K562 (cell line): ENCODE measurements at regions not wholly inside any gene's neighbourhood (a gene's known extent, or its start where the extent isn't known, plus 50 kb on each side); places are given as distances from the start of the nearest gene placed in this dataset.
"Not testable (repeated sequence)": the region's sequence is repeated elsewhere in the genome, so short reads cannot be mapped to it uniquely, and the experiment has no call there.

ENCODE experiments used
- ATAC-seq: fragments of 200-7000 bp; cut with Tn5 transposase; 3 replicates; pipeline ENCODE4 v1.9.1; 2020; ENCODE audit warnings: moderate library complexity
- BruUV-seq: library from RNA; stranded (reverse); fragments of 400-500 nt; replicated peaks from 2 replicates; lab custom pipeline; 2021; lab: Mats Ljungman, UMichigan
- CTCF ChIA-PET: fragments of 300-600 bp; formaldehyde crosslinking; extraction: SDS; loops from one replicate; lab custom pipeline; 2021; ENCODE audit warnings: low intra/inter-chr PET ratio; lab: Yijun Ruan, JAX
- POLR2A ChIA-PET: fragments of 300-600, 350-650 bp; sonication (Branson Sonifier 250); formaldehyde crosslinking; extraction: SDS; loops from one replicate; lab custom pipeline; 2021; ENCODE audit warnings: antibody characterized with exemption, inconsistent platforms; lab: Yijun Ruan, JAX
- DNase-seq, 4 experiments: peaks; one replicate each; pipeline versions ENCODE4 v3.0.0 to v3.0.0-alpha.2; 2011 to 2018; ENCODE audit warnings: low spot score in 3 of 4, mixed read lengths in 3 of 4; ENCODE audit errors: extremely low read depth in 1 of 4
- FAIRE-seq: peaks from 2 replicates; lab custom pipeline; 2011; peaks lifted over from hg19 to GRCh38; lab: Jason Lieb, UNC
- H2AFZ ChIP-seq: 2 replicates; pipeline ENCODE4 v1.6.0; 2011; ENCODE audit warnings: low read depth, low read length, control low read depth, inconsistent platforms
- H3K27ac ChIP-seq: fragments of 200-600 bp; 3 replicates; pipeline ENCODE4 v1.8.0; 2011; ENCODE audit warnings: low read depth, mild to moderate bottlenecking, control low read depth, inconsistent platforms, low read length, moderate library complexity, mixed read lengths; ENCODE audit errors: extremely low read depth
- H3K27me3 ChIP-seq, 2 experiments: fragments of 300-600 bp in 1 of 2; 2 replicates in 1 of 2; 3 replicates in 1 of 2; pipeline versions ENCODE4 v1.6.0 to v1.8.0; 2011; ENCODE audit warnings: inconsistent platforms in 2 of 2, low read length in 2 of 2, mild to moderate bottlenecking in 1 of 2, mixed read lengths in 1 of 2, moderate library complexity in 1 of 2; ENCODE audit not compliant: control insufficient read depth in 2 of 2, insufficient read depth in 2 of 2
- H3K36me3 ChIP-seq: fragments of 300-600 bp; 3 replicates; pipeline ENCODE4 v1.8.0; 2011; ENCODE audit warnings: mild to moderate bottlenecking, low read length, inconsistent platforms; ENCODE audit not compliant: control insufficient read depth, insufficient read depth
- H3K4me1 ChIP-seq, 2 experiments: fragments of 200-600 bp in 1 of 2; replicated peaks in 1 of 2; 2 replicates in 1 of 2; 3 replicates in 1 of 2; pipeline versions ENCODE4 v1.5.1 to v1.8.0; 2011; ENCODE audit warnings: inconsistent platforms in 2 of 2, low read length in 2 of 2, mild to moderate bottlenecking in 1 of 2, mixed read lengths in 1 of 2, moderate library complexity in 1 of 2; ENCODE audit not compliant: control insufficient read depth in 2 of 2, insufficient read depth in 2 of 2
- H3K4me2 ChIP-seq: 2 replicates; pipeline ENCODE4 v1.6.1; 2011; ENCODE audit warnings: low read length, control low read depth, inconsistent platforms, mixed read lengths; ENCODE audit not compliant: insufficient read depth
- H3K4me3 ChIP-seq: fragments of 200-600 bp; sonication (generic), shearing (Covaris generic); 2 replicates; pipeline ENCODE4 v1.5.1; 2016; ENCODE audit warnings: control low read depth, inconsistent platforms
- H3K79me2 ChIP-seq: fragments of 200-600 bp; 3 replicates; pipeline ENCODE4 v1.8.0; 2011; ENCODE audit warnings: low read length, inconsistent platforms; ENCODE audit not compliant: control insufficient read depth, insufficient read depth
- H3K9ac ChIP-seq, 2 experiments: 2 replicates each; pipeline versions ENCODE4 v1.6.0 to v1.6.1; 2011; ENCODE audit warnings: low read depth in 2 of 2, low read length in 2 of 2, control low read depth in 1 of 2, inconsistent platforms in 1 of 2, mild to moderate bottlenecking in 1 of 2, mixed read lengths in 1 of 2; ENCODE audit not compliant: insufficient read depth in 1 of 2
- H3K9me1 ChIP-seq: one replicate; pipeline ENCODE4 v1.6.0; 2011; ENCODE audit warnings: inconsistent platforms, mild to moderate bottlenecking, low read length, moderate library complexity; ENCODE audit not compliant: control insufficient read depth, insufficient read depth
- H3K9me3 ChIP-seq: replicated peaks from 2 replicates; pipeline ENCODE4 v1.5.1; 2011; ENCODE audit warnings: low read depth, low read length, inconsistent platforms; ENCODE audit not compliant: control insufficient read depth, insufficient read depth
- H4K20me1 ChIP-seq: replicated peaks from 2 replicates; pipeline ENCODE4 v1.6.1; 2011; ENCODE audit warnings: low read length, inconsistent platforms, mixed read lengths; ENCODE audit not compliant: control insufficient read depth, insufficient read depth
- ATF3 ChIP-seq, 2 experiments: fragments of 450-650 bp in 1 of 2; sonication (generic) in 1 of 2; formaldehyde crosslinking in 1 of 2; IDR thresholded peaks in 1 of 2; conservative IDR thresholded peaks in 1 of 2; 2 replicates each; pipeline versions ENCODE4 v1.6.1 to v1.8.1; 2016 to 2023; ENCODE audit warnings: mild to moderate bottlenecking in 2 of 2, moderate library complexity in 2 of 2, inconsistent platforms in 1 of 2, missing genetic modification reagents in 1 of 2
- CEBPB ChIP-seq: fragments of 450-650 bp; IDR thresholded peaks from 2 replicates; pipeline ENCODE4 v1.6.1; 2016; ENCODE audit warnings: missing genetic modification characterization, missing compliant biosample characterization
- CEBPG ChIP-seq, 3 experiments: fragments of 200-800 bp in 1 of 3; sonication (Bioruptor generic) in 1 of 3; sonication (generic) in 1 of 3; formaldehyde crosslinking in 1 of 3; IDR thresholded peaks in 2 of 3; conservative IDR thresholded peaks in 1 of 3; 2 replicates each; pipeline versions ENCODE4 v1.6.1 to v1.8.0; 2016 to 2022; ENCODE audit warnings: missing compliant biosample characterization in 2 of 3, missing genetic modification characterization in 2 of 3, mild to moderate bottlenecking in 1 of 3, missing genetic modification reagents in 1 of 3
- FOXJ2 ChIP-seq: fragments of 200-800 bp; sonication (Bioruptor generic); IDR thresholded peaks from 2 replicates; pipeline ENCODE4 v1.6.1; 2016; ENCODE audit warnings: missing genetic modification characterization, missing compliant biosample characterization
- MBD2 ChIP-seq: sonication (generic); IDR thresholded peaks from 2 replicates; pipeline ENCODE4 v1.6.1; 2016; ENCODE audit warnings: low read depth, borderline replicate concordance
- TAF7 ChIP-seq: fragments of 450-650 bp; IDR thresholded peaks from 2 replicates; pipeline ENCODE4 v1.6.1; 2016; ENCODE audit warnings: missing genetic modification characterization, missing compliant biosample characterization
- YY1 ChIP-seq, 3 experiments: IDR thresholded peaks; 2 replicates each; pipeline ENCODE4 v1.6.1; 2011; ENCODE audit warnings: low read length in 2 of 3, mild to moderate bottlenecking in 2 of 3, moderate library complexity in 2 of 3, borderline replicate concordance in 1 of 3, control low read depth in 1 of 3, low read depth in 1 of 3; ENCODE audit not compliant: insufficient read depth in 3 of 3, insufficient replicate concordance in 2 of 3, control insufficient read depth in 1 of 3, insufficient read length in 1 of 3; ENCODE audit errors: extremely low read depth in 1 of 3
- ZNF589 ChIP-seq: fragments of 200-800 bp; sonication (Bioruptor generic); IDR thresholded peaks from 2 replicates; pipeline ENCODE4 v1.6.1; 2016; ENCODE audit warnings: low read depth, missing genetic modification characterization, missing compliant biosample characterization
- WGBS: fragments of 100-300 bp; shearing (Covaris generic); methylation state at CpG from one replicate; pipeline ENCODE4 v1.1.6; 2016; ENCODE audit warnings: low coverage, mixed read lengths; ENCODE audit not compliant: insufficient coverage; ENCODE audit errors: missing lambda C conversion rate; 5-methylcytosine and 5-hydroxymethylcytosine counted together
- in situ Hi-C: fragments of 300-500 bp; cut with MboI; formaldehyde crosslinking; loops from 4 replicates; pipeline ENCODE4 v1.15.0; 2018; ENCODE audit warnings: inconsistent platforms, mixed read lengths
- intact Hi-C: fragments of 100-400 bp; cut with micrococcal nuclease; formaldehyde crosslinking; loops from 2 replicates; pipeline ENCODE4 v1.14.2; 2022
- TF ChIP-seq, protein P1 (sequence below), 2 experiments: fragments of 200-800 bp in 1 of 2; sonication (Bioruptor generic) in 1 of 2; sonication (generic) in 1 of 2; formaldehyde crosslinking in 1 of 2; IDR thresholded peaks in 1 of 2; conservative IDR thresholded peaks in 1 of 2; 2 replicates each; pipeline versions ENCODE4 v1.5.0 to v1.6.1; 2016 to 2020; ENCODE audit warnings: missing compliant biosample characterization in 1 of 2, missing genetic modification characterization in 1 of 2, missing genetic modification reagents in 1 of 2

DNA sequence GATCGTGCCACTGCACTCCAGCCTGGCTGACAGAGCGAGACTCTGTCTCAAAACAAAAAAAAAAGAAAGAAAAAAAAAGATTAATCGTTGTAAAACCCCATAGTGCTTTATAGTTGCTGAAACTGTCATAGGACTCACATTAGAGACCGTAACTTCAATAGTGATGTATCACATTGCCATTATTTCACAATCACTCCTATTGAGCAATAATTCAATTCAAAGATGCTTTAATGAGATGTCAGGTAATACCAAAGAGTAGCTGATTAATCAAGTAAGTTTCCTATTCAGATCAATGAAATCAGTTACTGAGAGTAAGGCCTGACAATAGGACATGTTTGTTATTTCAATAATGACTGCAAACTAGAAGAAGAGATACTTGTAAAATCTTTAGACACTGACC, 628.7 kb downstream of the KCNJ18 start:
- H3K79me2 ChIP-seq; H3K4me1 ChIP-seq; H4K20me1 ChIP-seq; intact Hi-C loops; DNase-seq; H3K27me3 ChIP-seq; H2AFZ ChIP-seq; FAIRE-seq; ATAC-seq; H3K4me2 ChIP-seq; CTCF ChIA-PET; H3K9me1 ChIP-seq; H3K36me3 ChIP-seq; BruUV-seq; H3K9ac ChIP-seq; H3K27ac ChIP-seq; H3K9me3 ChIP-seq; H3K4me3 ChIP-seq; in situ Hi-C loops; TF ChIP-seq CEBPG (CRISPR knock-in tag; IDR thresholded peaks at IDR 0.05): not testable (repeated sequence)
- WGBS = 100% methylated on average over 1 of the region's 4 CpGs
- TF ChIP-seq CEBPB (tag) = peak; percentile 81
- peak in 1 of 2 experiments; percentile 76; a peak in 2 of 4 replicates for TF ChIP-seq CEBPG (tag; conservative IDR thresholded peaks at IDR 0.05 in 1 of 2, IDR thresholded peaks at IDR 0.05 in 1 of 2)
- POLR2A ChIA-PET = interaction anchor here (0.7 kb wide), 1 partner anchor 204 kb away, joined by 3 read pairs; no protein-coding TSS in a partner anchor

DNA sequence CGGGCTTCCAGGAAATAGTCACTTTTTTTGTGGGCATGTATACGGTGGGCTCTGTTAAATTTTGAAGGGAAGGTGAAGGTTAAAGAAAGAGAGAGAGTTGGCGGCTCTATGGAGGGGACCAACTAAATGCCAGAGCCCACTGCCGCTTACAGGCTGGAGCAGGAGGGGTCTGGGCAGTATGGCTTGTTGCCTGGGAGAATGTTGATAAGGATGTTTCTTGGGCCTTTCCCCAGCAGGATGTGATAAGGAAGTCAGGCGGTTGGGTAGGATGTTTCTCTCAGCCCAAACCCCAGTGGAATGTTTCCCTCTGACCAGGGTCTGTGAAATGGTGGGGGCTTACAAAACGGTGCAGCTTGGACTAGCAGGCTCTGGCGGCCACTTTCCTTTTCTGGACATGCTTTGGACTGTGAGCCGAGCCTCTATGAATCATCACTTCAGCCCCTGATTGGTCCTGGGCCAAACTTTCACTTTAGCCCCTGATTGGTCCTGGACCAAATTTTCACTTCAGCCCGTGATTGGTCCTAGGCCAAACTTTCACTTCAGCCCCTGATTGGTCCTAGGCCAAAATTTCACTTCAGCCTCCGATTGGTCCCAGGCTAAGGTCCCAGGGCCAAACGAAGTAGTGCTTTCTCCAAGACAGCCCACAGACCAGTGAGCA, 630.7 kb downstream of the KCNJ18 start:
- FAIRE-seq = peak; percentile 86
- peak; percentile 87 for ATAC-seq
- BruUV-seq; in situ Hi-C loops; H3K9me3 ChIP-seq; intact Hi-C loops; H3K79me2 ChIP-seq; H3K27me3 ChIP-seq; H3K4me1 ChIP-seq; CTCF ChIA-PET; H4K20me1 ChIP-seq; H3K9me1 ChIP-seq; H3K36me3 ChIP-seq; TF ChIP-seq ATF3 (CRISPR knock-in tag; conservative IDR thresholded peaks at IDR 0.05): not testable (repeated sequence)
- Histone ChIP-seq H3K4me2 (peak overlapping the region; percentile 66), H2AFZ (peak overlapping the region; percentile 89), H3K4me3 (0 out of 2 replicates have a peak overlapping the region, but pooled peaks have one; percentile 6), H3K9ac (peak overlapping the region in 1 of 2 experiments; percentile 53; a peak in 2 of 4 replicates), H3K27ac (peak overlapping the region; percentile 78)
- peak; percentile 33 to 86 (median 60) for DNase-seq
- POLR2A ChIA-PET = interaction anchor here (1.0 kb wide), 1 partner anchor 20 kb away, joined by 3 read pairs; no protein-coding TSS in a partner anchor
- 0% methylated on average over 11 of the region's 11 CpGs for WGBS
- TF ChIP-seq FOXJ2 (tag) (peak; percentile 66; the same call in 1 of the 2 replicates), ATF3 (IDR thresholded peaks at IDR 0.05) (peak; percentile 62), TAF7 (0 out of 2 replicates have a peak, but pooled peaks have one; percentile 29), MBD2 (0 out of 2 replicates have a peak, but pooled peaks have one; percentile 39), YY1 (IDR thresholded peaks at IDR 0.05; ENCODE audit: borderline replicate concordance in 1 of 3, control insufficient read depth in 1 of 3, extremely low read depth in 1 of 3, insufficient read depth in 3 of 3, insufficient read length in 1 of 3, insufficient replicate concordance in 2 of 3, low read depth in 1 of 3, low read length in 2 of 3) (peak in 1 of 3 experiments; percentile 36), ZNF589 (CRISPR knock-in tag) (peak; percentile 71; the same call in 1 of the 2 replicates)
- TF ChIP-seq, protein P1, sequence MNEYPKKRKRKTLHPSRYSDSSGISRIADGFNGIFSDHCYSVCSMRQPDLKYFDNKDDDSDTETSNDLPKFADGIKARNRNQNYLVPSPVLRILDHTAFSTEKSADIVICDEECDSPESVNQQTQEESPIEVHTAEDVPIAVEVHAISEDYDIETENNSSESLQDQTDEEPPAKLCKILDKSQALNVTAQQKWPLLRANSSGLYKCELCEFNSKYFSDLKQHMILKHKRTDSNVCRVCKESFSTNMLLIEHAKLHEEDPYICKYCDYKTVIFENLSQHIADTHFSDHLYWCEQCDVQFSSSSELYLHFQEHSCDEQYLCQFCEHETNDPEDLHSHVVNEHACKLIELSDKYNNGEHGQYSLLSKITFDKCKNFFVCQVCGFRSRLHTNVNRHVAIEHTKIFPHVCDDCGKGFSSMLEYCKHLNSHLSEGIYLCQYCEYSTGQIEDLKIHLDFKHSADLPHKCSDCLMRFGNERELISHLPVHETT (CRISPR knock-in tag; conservative IDR thresholded peaks at IDR 0.05 in 1 of 2, IDR thresholded peaks at IDR 0.05 in 1 of 2) = peak in 1 of 2 experiments; percentile 61; a peak in 1 of 4 replicates
